HG03457 (cell line): ENCODE measurements at regions not wholly inside any gene's neighbourhood (a gene's known extent, or its start where the extent isn't known, plus 50 kb on each side); places are given as distances from the start of the nearest gene placed in this dataset.
A peak's percentile ranks its signal among the peaks of the same experiment; 100 is the strongest.

ENCODE experiments used
- ATAC-seq: cut with Tn5 transposase; IDR thresholded peaks from one replicate; pipeline ENCODE4 v1.9.1; 2021; ENCODE audit warnings: moderate number of reproducible peaks; ENCODE audit not compliant: unreplicated experiment

DNA sequence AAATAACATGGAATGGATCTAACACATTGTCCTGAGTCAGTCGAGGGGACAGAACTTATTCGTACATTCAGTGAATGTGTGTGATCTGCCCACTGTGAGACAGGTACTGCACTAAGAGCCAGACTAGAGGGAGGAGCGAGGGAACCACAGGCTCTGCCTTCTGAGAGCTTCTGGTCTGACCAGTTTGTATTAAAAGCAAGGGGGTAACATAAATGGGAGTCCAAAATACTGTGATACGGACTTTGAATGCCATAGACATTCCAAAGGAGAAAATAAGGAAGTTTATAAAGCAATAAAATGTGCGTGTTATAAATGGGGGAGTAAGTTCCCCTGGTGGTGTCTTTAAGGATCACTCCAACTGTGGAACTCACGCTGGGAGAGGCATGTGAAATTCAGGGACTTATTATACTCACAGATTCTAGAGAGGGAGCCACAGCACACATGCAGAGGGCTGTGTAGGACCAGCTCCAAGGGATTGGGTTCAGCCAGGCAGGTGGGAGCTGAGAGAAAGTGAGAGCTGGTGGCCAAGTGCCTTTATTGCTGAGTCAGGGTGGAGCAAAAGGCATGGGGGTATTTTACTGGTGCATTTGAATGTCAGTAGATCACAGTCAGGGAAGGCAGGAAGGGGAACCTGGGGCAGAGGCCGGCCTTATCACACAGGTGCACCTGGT lies 186.5 kb upstream of the WWC1 start:
- ATAC-seq: no peak

GRCh38 chr5:168106008-168106761 lies 185.3 kb upstream of the WWC1 start:
- ATAC-seq: no peak

- ATAC-seq: no peak
Measured at GRCh38 chr5:168109441-168109840, 182.0 kb upstream of the WWC1 start.

DNA sequence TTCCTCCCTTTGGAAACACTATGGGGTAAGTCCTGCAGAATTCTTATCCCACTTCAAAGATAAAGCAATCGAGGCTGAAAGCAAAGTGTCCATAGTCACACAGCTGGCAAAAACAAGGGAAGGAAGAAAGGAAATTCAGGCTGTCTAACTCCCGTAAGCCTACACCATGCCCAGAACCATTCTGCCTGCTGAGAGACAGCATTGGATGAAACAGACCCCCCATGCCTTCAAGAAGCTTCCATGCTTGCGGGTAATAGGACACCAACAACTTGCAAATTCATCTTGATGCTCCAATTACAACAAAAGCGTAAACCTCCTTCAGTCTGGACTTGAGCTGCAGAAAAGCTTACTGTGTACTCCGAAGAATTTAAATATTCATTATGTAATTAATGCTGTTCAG lies 181.1 kb upstream of the WWC1 start:
- ATAC-seq: no peak

- ATAC-seq: no peak
Measured at GRCh38 chr5:168110870-168111832, 180.3 kb upstream of the WWC1 start.

- ATAC-seq: peak; percentile 91
Measured at GRCh38 chr5:168114444-168115017, 176.9 kb upstream of the WWC1 start.

GRCh38 chr5:168117469-168117868 lies 174.0 kb upstream of the WWC1 start:
- ATAC-seq: no peak

GRCh38 chr5:168118042-168118668 lies 173.3 kb upstream of the WWC1 start:
- no peak for ATAC-seq

GRCh38 chr5:168120401-168121137 lies 170.9 kb upstream of the WWC1 start:
- no peak for ATAC-seq

DNA sequence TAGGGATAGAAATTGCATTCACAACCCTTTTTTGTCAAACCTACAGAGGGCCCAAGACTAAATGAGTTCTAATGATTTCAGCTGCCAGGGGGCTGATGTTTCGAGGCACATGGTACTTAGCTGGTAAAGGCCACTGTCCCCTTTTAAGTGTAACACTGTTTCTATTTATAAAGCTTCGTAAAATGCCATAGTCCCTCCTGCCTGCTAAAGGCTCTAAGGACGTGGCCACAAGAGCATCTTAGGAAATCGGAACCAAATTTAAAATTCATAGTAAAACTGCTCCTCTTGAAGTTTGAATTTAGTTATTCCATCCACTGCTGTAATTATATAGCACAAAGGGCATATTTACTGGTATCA lies 170.3 kb upstream of the WWC1 start:
- no peak for ATAC-seq

DNA sequence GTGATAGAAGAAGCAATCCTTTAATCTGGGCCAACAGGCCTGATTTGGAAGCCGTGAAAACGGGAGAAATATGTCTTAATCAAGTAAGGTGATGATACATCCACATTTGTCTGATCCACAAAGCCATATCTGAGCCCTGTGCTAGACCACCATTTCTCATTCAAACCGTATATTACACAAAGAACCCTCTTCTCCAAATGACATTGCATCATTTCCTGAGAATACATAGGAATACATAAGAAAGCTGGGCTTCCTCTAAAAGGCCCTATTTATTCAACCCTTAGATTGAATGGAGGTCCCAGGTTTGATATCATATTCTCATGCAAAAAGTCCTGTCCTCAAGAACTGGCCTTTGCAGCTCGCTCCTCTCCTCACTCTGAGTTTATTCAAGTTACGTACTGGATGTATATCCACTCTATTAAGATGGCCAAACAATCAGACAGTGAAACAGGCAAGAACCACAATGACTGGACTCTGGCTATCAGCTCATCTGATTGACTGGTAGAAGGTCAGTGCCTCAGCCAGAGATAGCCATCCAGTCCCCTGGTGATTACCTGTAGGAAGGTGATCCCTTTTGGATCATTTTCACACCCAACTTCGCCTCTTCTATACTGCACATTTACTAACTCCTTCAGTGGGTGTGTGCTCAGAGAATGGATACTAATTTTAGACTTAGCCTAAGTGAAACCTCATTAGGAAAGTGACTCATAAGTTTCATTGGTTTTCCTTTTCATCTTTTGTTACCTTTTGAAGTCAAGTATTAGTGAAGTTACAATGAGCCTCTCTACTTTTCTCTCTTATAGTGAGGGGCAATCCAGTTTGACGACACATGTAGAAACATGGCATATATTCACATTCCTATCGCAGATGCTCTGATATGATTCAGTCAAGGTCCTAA lies 167.6 kb upstream of the WWC1 start:
- ATAC-seq: peak; percentile 86

- ATAC-seq: no peak
Measured at GRCh38 chr5:168125445-168126199, 165.8 kb upstream of the WWC1 start.

DNA sequence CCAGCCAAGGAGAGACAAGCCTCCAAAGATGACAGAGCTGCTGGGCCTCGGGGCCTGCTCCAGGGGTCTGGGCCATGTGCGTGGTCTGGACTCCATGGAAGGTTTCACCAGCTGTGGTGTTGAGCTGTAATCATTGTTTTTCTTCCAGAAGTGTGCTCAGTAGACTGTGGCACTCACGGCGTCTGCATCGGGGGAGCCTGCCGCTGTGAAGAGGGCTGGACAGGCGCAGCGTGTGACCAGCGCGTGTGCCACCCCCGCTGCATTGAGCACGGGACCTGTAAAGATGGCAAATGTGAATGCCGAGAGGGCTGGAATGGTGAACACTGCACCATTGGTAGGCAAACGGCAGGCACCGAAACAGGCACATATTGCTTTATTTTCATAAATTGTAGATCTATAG lies 164.8 kb upstream of the WWC1 start:
- no peak for ATAC-seq

DNA sequence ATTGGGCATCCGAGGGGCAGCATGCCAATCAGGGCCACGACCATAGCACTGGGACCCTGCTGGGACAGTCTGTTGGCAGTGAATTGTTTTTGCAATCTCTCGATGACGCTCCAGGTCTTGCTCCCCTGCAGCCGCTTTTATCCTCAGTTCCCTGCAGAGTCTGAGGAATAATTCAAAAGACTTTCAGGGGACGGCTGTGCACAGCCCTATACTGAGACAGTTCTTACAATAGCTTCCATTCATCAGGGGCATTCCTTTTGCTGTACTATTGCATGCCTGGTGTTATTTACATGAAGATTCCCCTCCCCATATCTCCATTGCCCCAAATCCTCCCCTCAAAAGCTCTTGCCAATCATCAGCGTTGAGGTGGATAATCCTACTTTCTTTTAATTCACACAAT lies 163.3 kb upstream of the WWC1 start:
- ATAC-seq: no peak

GRCh38 chr5:168128557-168128956 lies 162.9 kb upstream of the WWC1 start:
- ATAC-seq: no peak

DNA sequence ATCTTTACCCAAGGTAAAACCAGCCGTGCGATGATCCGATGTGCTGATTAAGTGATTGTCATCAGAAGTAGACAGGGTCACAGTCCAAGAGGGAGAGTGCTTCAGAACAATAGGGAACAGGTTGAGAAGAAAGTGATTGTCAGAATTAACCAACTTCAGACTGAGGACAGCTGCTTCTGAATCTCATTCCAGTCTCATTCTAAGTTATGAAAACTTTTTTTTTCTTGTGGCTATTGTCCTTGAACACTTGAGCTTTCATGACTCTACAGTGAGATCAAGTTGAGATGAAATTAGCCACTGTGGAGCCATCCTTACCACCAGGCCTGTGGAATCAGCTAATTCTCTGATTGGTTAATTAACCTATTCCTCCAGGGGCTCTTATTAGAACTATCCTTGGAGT lies 159.9 kb upstream of the WWC1 start:
- ATAC-seq: no peak

DNA sequence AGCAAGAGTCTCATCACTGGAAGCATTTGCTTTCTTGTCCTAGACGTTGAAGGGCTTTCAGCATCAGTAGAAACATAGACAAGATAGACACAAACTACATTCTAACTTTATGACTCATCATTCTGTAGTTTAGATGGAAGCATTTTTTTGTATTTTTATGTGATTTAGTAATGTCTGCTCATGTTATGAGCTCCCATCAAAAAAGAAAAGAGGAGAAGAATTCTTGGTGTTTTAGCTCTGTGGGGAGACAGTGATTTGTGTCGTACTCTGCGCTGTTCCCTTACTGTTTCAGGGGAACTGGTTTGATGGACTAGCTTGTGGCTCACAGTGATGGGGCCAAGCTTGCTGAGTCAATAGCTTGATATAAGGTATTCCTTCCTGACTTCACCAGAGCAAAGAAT lies 159.2 kb upstream of the WWC1 start:
- no peak for ATAC-seq

- peak; percentile 95 for ATAC-seq
Measured at GRCh38 chr5:168135897-168136296, 155.5 kb upstream of the WWC1 start.
